K562 (cell line): ENCODE measurements at regions not wholly inside any gene's neighbourhood (a gene's known extent, or its start where the extent isn't known, plus 50 kb on each side); places are given as distances from the start of the nearest gene placed in this dataset.
A peak's percentile ranks its signal among the peaks of the same experiment; 100 is the strongest.

ENCODE experiments used
- ATAC-seq: fragments of 200-7000 bp; cut with Tn5 transposase; 3 replicates; pipeline ENCODE4 v1.9.1; 2020; ENCODE audit warnings: moderate library complexity
- BruUV-seq: library from RNA; stranded (reverse); fragments of 400-500 nt; replicated peaks from 2 replicates; lab custom pipeline; 2021; lab: Mats Ljungman, UMichigan
- CTCF ChIA-PET: fragments of 300-600 bp; formaldehyde crosslinking; extraction: SDS; loops from one replicate; lab custom pipeline; 2021; ENCODE audit warnings: low intra/inter-chr PET ratio; lab: Yijun Ruan, JAX
- POLR2A ChIA-PET: fragments of 300-600, 350-650 bp; sonication (Branson Sonifier 250); formaldehyde crosslinking; extraction: SDS; loops from one replicate; lab custom pipeline; 2021; ENCODE audit warnings: antibody characterized with exemption, inconsistent platforms; lab: Yijun Ruan, JAX
- DNase-seq, 4 experiments: peaks; one replicate each; pipeline versions ENCODE4 v3.0.0 to v3.0.0-alpha.2; 2011 to 2018; ENCODE audit warnings: low spot score in 3 of 4, mixed read lengths in 3 of 4; ENCODE audit errors: extremely low read depth in 1 of 4
- FAIRE-seq: peaks from 2 replicates; lab custom pipeline; 2011; peaks lifted over from hg19 to GRCh38; lab: Jason Lieb, UNC
- H2AFZ ChIP-seq: 2 replicates; pipeline ENCODE4 v1.6.0; 2011; ENCODE audit warnings: low read depth, low read length, control low read depth, inconsistent platforms
- H3K27ac ChIP-seq: fragments of 200-600 bp; 3 replicates; pipeline ENCODE4 v1.8.0; 2011; ENCODE audit warnings: low read depth, mild to moderate bottlenecking, control low read depth, inconsistent platforms, low read length, moderate library complexity, mixed read lengths; ENCODE audit errors: extremely low read depth
- H3K27me3 ChIP-seq, 2 experiments: fragments of 300-600 bp in 1 of 2; 2 replicates in 1 of 2; 3 replicates in 1 of 2; pipeline versions ENCODE4 v1.6.0 to v1.8.0; 2011; ENCODE audit warnings: inconsistent platforms in 2 of 2, low read length in 2 of 2, mild to moderate bottlenecking in 1 of 2, mixed read lengths in 1 of 2, moderate library complexity in 1 of 2; ENCODE audit not compliant: control insufficient read depth in 2 of 2, insufficient read depth in 2 of 2
- H3K36me3 ChIP-seq: fragments of 300-600 bp; 3 replicates; pipeline ENCODE4 v1.8.0; 2011; ENCODE audit warnings: mild to moderate bottlenecking, low read length, inconsistent platforms; ENCODE audit not compliant: control insufficient read depth, insufficient read depth
- H3K4me1 ChIP-seq, 2 experiments: fragments of 200-600 bp in 1 of 2; replicated peaks in 1 of 2; 2 replicates in 1 of 2; 3 replicates in 1 of 2; pipeline versions ENCODE4 v1.5.1 to v1.8.0; 2011; ENCODE audit warnings: inconsistent platforms in 2 of 2, low read length in 2 of 2, mild to moderate bottlenecking in 1 of 2, mixed read lengths in 1 of 2, moderate library complexity in 1 of 2; ENCODE audit not compliant: control insufficient read depth in 2 of 2, insufficient read depth in 2 of 2
- H3K4me2 ChIP-seq: 2 replicates; pipeline ENCODE4 v1.6.1; 2011; ENCODE audit warnings: low read length, control low read depth, inconsistent platforms, mixed read lengths; ENCODE audit not compliant: insufficient read depth
- H3K4me3 ChIP-seq: fragments of 200-600 bp; sonication (generic), shearing (Covaris generic); 2 replicates; pipeline ENCODE4 v1.5.1; 2016; ENCODE audit warnings: control low read depth, inconsistent platforms
- H3K79me2 ChIP-seq: fragments of 200-600 bp; 3 replicates; pipeline ENCODE4 v1.8.0; 2011; ENCODE audit warnings: low read length, inconsistent platforms; ENCODE audit not compliant: control insufficient read depth, insufficient read depth
- H3K9ac ChIP-seq, 2 experiments: 2 replicates each; pipeline versions ENCODE4 v1.6.0 to v1.6.1; 2011; ENCODE audit warnings: low read depth in 2 of 2, low read length in 2 of 2, control low read depth in 1 of 2, inconsistent platforms in 1 of 2, mild to moderate bottlenecking in 1 of 2, mixed read lengths in 1 of 2; ENCODE audit not compliant: insufficient read depth in 1 of 2
- H3K9me1 ChIP-seq: one replicate; pipeline ENCODE4 v1.6.0; 2011; ENCODE audit warnings: inconsistent platforms, mild to moderate bottlenecking, low read length, moderate library complexity; ENCODE audit not compliant: control insufficient read depth, insufficient read depth
- H3K9me3 ChIP-seq: replicated peaks from 2 replicates; pipeline ENCODE4 v1.5.1; 2011; ENCODE audit warnings: low read depth, low read length, inconsistent platforms; ENCODE audit not compliant: control insufficient read depth, insufficient read depth
- H4K20me1 ChIP-seq: replicated peaks from 2 replicates; pipeline ENCODE4 v1.6.1; 2011; ENCODE audit warnings: low read length, inconsistent platforms, mixed read lengths; ENCODE audit not compliant: control insufficient read depth, insufficient read depth
- BRD4 ChIP-seq: fragments of 200-600 bp; sonication (generic); IDR thresholded peaks from 2 replicates; pipeline ENCODE4 v1.6.1; 2017; ENCODE audit warnings: inconsistent platforms
- CREBBP ChIP-seq: IDR thresholded peaks from one replicate; pipeline ENCODE4 v1.6.1; 2012; ENCODE audit warnings: low read depth, mild to moderate bottlenecking, control low read depth, inconsistent platforms, low read length
- MNT ChIP-seq, 2 experiments: fragments of 450-650 bp; conservative IDR thresholded peaks; 2 replicates each; pipeline ENCODE4 v1.6.1; 2017; ENCODE audit warnings: mild to moderate bottlenecking in 2 of 2, moderate library complexity in 2 of 2
- RHOXF2B ChIP-seq: fragments of 250-450 bp; sonication (Bioruptor Pico); conservative IDR thresholded peaks from 2 replicates; pipeline ENCODE4 v1.5.1; 2021
- RREB1 ChIP-seq: fragments of 250-450 bp; sonication (Bioruptor Pico); IDR thresholded peaks from 2 replicates; pipeline ENCODE4 v1.4.0; 2020
- ZBTB34 ChIP-seq: fragments of 250-450 bp; sonication (Bioruptor Pico); IDR thresholded peaks from 2 replicates; pipeline ENCODE4 v1.8.0; 2021; ENCODE audit warnings: mild to moderate bottlenecking, moderate library complexity
- ZBTB8A ChIP-seq: fragments of 450-650 bp; IDR thresholded peaks from 2 replicates; pipeline ENCODE4 v1.6.1; 2018; ENCODE audit warnings: mild to moderate bottlenecking, moderate library complexity; ENCODE audit not compliant: partially characterized antibody
- ZNF24 ChIP-seq: fragments of 450-650 bp; IDR thresholded peaks from 2 replicates; pipeline ENCODE4 v1.6.1; 2016
- WGBS: fragments of 100-300 bp; shearing (Covaris generic); methylation state at CpG from one replicate; pipeline ENCODE4 v1.1.6; 2016; ENCODE audit warnings: low coverage, mixed read lengths; ENCODE audit not compliant: insufficient coverage; ENCODE audit errors: missing lambda C conversion rate; 5-methylcytosine and 5-hydroxymethylcytosine counted together
- in situ Hi-C: fragments of 300-500 bp; cut with MboI; formaldehyde crosslinking; loops from 4 replicates; pipeline ENCODE4 v1.15.0; 2018; ENCODE audit warnings: inconsistent platforms, mixed read lengths
- intact Hi-C: fragments of 100-400 bp; cut with micrococcal nuclease; formaldehyde crosslinking; loops from 2 replicates; pipeline ENCODE4 v1.14.2; 2022

- no peaks in the 10 kb centered on the region for H3K36me3 ChIP-seq
- no peak for ATAC-seq
- POLR2A ChIA-PET = no interaction called here
- 0% methylated on average over 4 of the region's 4 CpGs for WGBS
- H3K9me1 ChIP-seq = no peaks in the 10 kb centered on the region
- H3K27me3 ChIP-seq = no peaks in the 10 kb centered on the region
- no peaks in the 10 kb centered on the region for H3K9me3 ChIP-seq
- no TSS peak for BruUV-seq
- H3K79me2 ChIP-seq = no peaks in the 10 kb centered on the region
- intact Hi-C loops = loop anchor here (10.0 kb wide), 1 partner anchor 49 kb away; no protein-coding TSS in a partner anchor
- no peak overlapping the region for H3K4me3 ChIP-seq
- in situ Hi-C loops = no loop called here
- no peak for DNase-seq
- TF ChIP-seq ZNF24 (peak; percentile 97), CREBBP (no peak)
- no peaks in the 10 kb centered on the region for H4K20me1 ChIP-seq
- no peak overlapping the region for H3K4me2 ChIP-seq
- no peak overlapping the region for H3K9ac ChIP-seq
- no peak overlapping the region for H3K27ac ChIP-seq
- H3K4me1 ChIP-seq = no peaks in the 10 kb centered on the region
- no peak overlapping the region for H2AFZ ChIP-seq
- CTCF ChIA-PET = no interaction called here
- no peak for FAIRE-seq
Measured at GRCh38 chr18:25463726-25464125, 111.8 kb upstream of the ZNF521 start.

GRCh38 chr18:25459814-25460213 lies 107.8 kb upstream of the ZNF521 start:
- no peak overlapping the region for H3K9ac ChIP-seq
- H3K9me3 ChIP-seq = no peaks in the 10 kb centered on the region
- H3K4me1 ChIP-seq = no peaks in the 10 kb centered on the region
- no peak overlapping the region for H3K4me3 ChIP-seq
- H3K79me2 ChIP-seq = no peaks in the 10 kb centered on the region
- POLR2A ChIA-PET = interaction anchor here (0.5 kb wide), 1 partner anchor 562 kb away, joined by 3 read pairs; no protein-coding TSS in a partner anchor
- intact Hi-C loops = loop anchor here (10.0 kb wide), 1 partner anchor 45 kb away; no protein-coding TSS in a partner anchor
- H3K36me3 ChIP-seq = no peaks in the 10 kb centered on the region
- DNase-seq (no peak), FAIRE-seq (no peak), ATAC-seq (no peak)
- CTCF ChIA-PET = no interaction called here
- no peak overlapping the region for H3K27ac ChIP-seq
- in situ Hi-C loops = no loop called here
- BruUV-seq = no TSS peak
- H3K27me3 ChIP-seq = no peaks in the 10 kb centered on the region
- no peak overlapping the region for H2AFZ ChIP-seq
- H3K4me2 ChIP-seq = no peak overlapping the region
- no peaks in the 10 kb centered on the region for H3K9me1 ChIP-seq
- no peaks in the 10 kb centered on the region for H4K20me1 ChIP-seq
- WGBS = 0% methylated on average over 1 of the region's 1 CpG
- TF ChIP-seq MNT (conservative IDR thresholded peaks at IDR 0.05) = no peak
- TF ChIP-seq ZBTB8A = no peak
- TF ChIP-seq RHOXF2B (CRISPR knock-in tag) = no peak
- TF ChIP-seq RREB1 (CRISPR knock-in tag) = no peak
- no peak for TF ChIP-seq BRD4
- TF ChIP-seq ZBTB34 (CRISPR knock-in tag) = no peak
